HCT116 (cell line): ENCODE measurements at regions not wholly inside any gene's neighbourhood (a gene's known extent, or its start where the extent isn't known, plus 50 kb on each side); places are given as distances from the start of the nearest gene placed in this dataset.

ENCODE experiments used
- EGR1 ChIP-seq: IDR thresholded peaks from 2 replicates; pipeline ENCODE4 v1.6.1; 2012; ENCODE audit warnings: low read depth
- EZH2 ChIP-seq: fragments of 200-600 bp; sonication (generic); IDR thresholded peaks from 2 replicates; pipeline ENCODE4 v1.6.1; 2017; ENCODE audit warnings: antibody characterized with exemption, mixed run types
- EZH2phosphoT487 ChIP-seq: fragments of 200-600 bp; IDR thresholded peaks from 2 replicates; pipeline ENCODE4 v1.6.1; 2018; ENCODE audit warnings: antibody characterized with exemption, borderline replicate concordance
- FOSL1 ChIP-seq: IDR thresholded peaks from 2 replicates; pipeline ENCODE4 v1.6.1; 2012; ENCODE audit warnings: low read depth
- POLR2A ChIP-seq: IDR thresholded peaks from 2 replicates; pipeline ENCODE4 v1.7.0; 2011; ENCODE audit warnings: borderline replicate concordance; ENCODE audit not compliant: insufficient read depth, insufficient read length; ENCODE audit errors: extremely low read depth
- POLR2AphosphoS5 ChIP-seq: IDR thresholded peaks from 2 replicates; pipeline ENCODE4 v1.6.1; 2011; ENCODE audit warnings: mild to moderate bottlenecking, low read depth, low read length, moderate library complexity
- RAD21 ChIP-seq: IDR thresholded peaks from 2 replicates; pipeline ENCODE4 v1.6.1; 2012; ENCODE audit warnings: low read depth, mild to moderate bottlenecking
- SIN3A ChIP-seq: IDR thresholded peaks from 2 replicates; pipeline ENCODE4 v1.6.1; 2012; ENCODE audit warnings: low read depth
- SRF ChIP-seq: IDR thresholded peaks from 2 replicates; pipeline ENCODE4 v1.6.1; 2012; ENCODE audit warnings: low read depth
- TF ChIP-seq, protein P1 (sequence below), 3 experiments: fragments of 200-600 bp in 1 of 3; sonication (generic) in 1 of 3; IDR thresholded peaks in 2 of 3; conservative IDR thresholded peaks in 1 of 3; 2 replicates each; pipeline ENCODE4 v1.5.1; 2012 to 2017; ENCODE audit warnings: low read depth in 2 of 3, low read length in 2 of 3, antibody characterized with exemption in 1 of 3, borderline replicate concordance in 1 of 3, control low read depth in 1 of 3, mild to moderate bottlenecking in 1 of 3, mixed read lengths in 1 of 3, mixed run types in 1 of 3, moderate library complexity in 1 of 3; ENCODE audit not compliant: insufficient read depth in 1 of 3
- TF ChIP-seq, protein P2 (sequence below): IDR thresholded peaks from 2 replicates; pipeline ENCODE4 v1.6.1; 2011; ENCODE audit warnings: mild to moderate bottlenecking, low read length, moderate library complexity; ENCODE audit not compliant: insufficient replicate concordance; ENCODE audit errors: extremely low read depth

DNA sequence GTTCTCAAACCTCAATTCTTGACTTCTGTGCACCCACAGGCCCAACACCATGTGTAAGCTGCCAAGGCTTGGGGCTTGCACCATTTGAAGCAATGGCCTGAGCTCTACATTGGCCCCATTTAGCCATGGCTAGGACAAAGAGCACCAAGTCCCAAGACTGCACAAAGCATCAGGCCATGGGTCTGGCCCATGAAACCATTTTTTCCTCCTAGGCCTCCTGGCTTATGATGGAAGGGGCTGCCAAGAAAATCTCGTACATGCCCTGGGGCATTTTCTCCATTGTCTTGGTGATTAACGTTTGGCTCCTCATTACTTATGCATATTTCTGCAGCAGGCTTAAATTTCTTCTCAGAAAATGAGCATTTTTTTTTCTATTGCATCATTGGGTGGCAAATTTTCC is 1128.7 kb upstream of the ADGRB3 start:
- TF ChIP-seq SIN3A = no peak
- TF ChIP-seq, protein P1, sequence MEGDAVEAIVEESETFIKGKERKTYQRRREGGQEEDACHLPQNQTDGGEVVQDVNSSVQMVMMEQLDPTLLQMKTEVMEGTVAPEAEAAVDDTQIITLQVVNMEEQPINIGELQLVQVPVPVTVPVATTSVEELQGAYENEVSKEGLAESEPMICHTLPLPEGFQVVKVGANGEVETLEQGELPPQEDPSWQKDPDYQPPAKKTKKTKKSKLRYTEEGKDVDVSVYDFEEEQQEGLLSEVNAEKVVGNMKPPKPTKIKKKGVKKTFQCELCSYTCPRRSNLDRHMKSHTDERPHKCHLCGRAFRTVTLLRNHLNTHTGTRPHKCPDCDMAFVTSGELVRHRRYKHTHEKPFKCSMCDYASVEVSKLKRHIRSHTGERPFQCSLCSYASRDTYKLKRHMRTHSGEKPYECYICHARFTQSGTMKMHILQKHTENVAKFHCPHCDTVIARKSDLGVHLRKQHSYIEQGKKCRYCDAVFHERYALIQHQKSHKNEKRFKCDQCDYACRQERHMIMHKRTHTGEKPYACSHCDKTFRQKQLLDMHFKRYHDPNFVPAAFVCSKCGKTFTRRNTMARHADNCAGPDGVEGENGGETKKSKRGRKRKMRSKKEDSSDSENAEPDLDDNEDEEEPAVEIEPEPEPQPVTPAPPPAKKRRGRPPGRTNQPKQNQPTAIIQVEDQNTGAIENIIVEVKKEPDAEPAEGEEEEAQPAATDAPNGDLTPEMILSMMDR (IDR thresholded peaks at IDR 0.05 in 2 of 3, conservative IDR thresholded peaks at IDR 0.05 in 1 of 3; ENCODE audit: borderline replicate concordance in 1 of 3, insufficient read depth in 1 of 3, low read depth in 2 of 3, low read length in 2 of 3) = no peak
- no peak for TF ChIP-seq EZH2
- no peak for TF ChIP-seq POLR2A
- no peak for TF ChIP-seq SRF
- no peak for TF ChIP-seq RAD21
- TF ChIP-seq EGR1 = no peak
- TF ChIP-seq POLR2AphosphoS5 = no peak
- TF ChIP-seq, protein P2, sequence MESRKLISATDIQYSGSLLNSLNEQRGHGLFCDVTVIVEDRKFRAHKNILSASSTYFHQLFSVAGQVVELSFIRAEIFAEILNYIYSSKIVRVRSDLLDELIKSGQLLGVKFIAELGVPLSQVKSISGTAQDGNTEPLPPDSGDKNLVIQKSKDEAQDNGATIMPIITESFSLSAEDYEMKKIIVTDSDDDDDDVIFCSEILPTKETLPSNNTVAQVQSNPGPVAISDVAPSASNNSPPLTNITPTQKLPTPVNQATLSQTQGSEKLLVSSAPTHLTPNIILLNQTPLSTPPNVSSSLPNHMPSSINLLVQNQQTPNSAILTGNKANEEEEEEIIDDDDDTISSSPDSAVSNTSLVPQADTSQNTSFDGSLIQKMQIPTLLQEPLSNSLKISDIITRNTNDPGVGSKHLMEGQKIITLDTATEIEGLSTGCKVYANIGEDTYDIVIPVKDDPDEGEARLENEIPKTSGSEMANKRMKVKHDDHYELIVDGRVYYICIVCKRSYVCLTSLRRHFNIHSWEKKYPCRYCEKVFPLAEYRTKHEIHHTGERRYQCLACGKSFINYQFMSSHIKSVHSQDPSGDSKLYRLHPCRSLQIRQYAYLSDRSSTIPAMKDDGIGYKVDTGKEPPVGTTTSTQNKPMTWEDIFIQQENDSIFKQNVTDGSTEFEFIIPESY = no peak
- no peak for TF ChIP-seq FOSL1
- no peak for TF ChIP-seq EZH2phosphoT487
